Thoracic aorta (tissue), 2 donors: ENCODE measurements at regions not wholly inside any gene's neighbourhood (a gene's known extent, or its start where the extent isn't known, plus 50 kb on each side); places are given as distances from the start of the nearest gene placed in this dataset.

ENCODE experiments used
- ATAC-seq: fragments of 150-250 bp; one replicate; pipeline ENCODE4 v1.8.0; 2017; ENCODE audit warnings: low read depth; ENCODE audit not compliant: insufficient number of reproducible peaks, low FRiP score
- DNase-seq: peaks from one replicate; pipeline ENCODE4 v3.0.0-alpha.2; 2020; ENCODE audit warnings: low spot score
- H3K27ac ChIP-seq, 2 donors: fragments of 200-600 bp; sonication (generic); 1 replicate in 1 of 2; 2 replicates in 1 of 2; pipeline ENCODE4 v1.5.1; 2016; ENCODE audit warnings: mild to moderate bottlenecking in 2 of 2, moderate library complexity in 2 of 2
- H3K27me3 ChIP-seq: fragments of 200-600 bp; sonication (generic); replicated peaks from 2 replicates; pipeline ENCODE4 v1.6.0; 2016; ENCODE audit warnings: mild to moderate bottlenecking; ENCODE audit not compliant: insufficient read depth
- H3K36me3 ChIP-seq: fragments of 200-600 bp; sonication (generic); one replicate; pipeline ENCODE4 v1.5.1; 2016
- H3K4me1 ChIP-seq, 2 donors: fragments of 200-600 bp; sonication (generic); 1 replicate in 1 of 2; 2 replicates in 1 of 2; pipeline versions ENCODE4 v1.5.1 to v1.6.0; 2016; ENCODE audit warnings: low read depth in 2 of 2, mild to moderate bottlenecking in 1 of 2; ENCODE audit not compliant: control insufficient read depth in 1 of 2
- H3K4me3 ChIP-seq: fragments of 200-600 bp; sonication (generic); 2 replicates; pipeline ENCODE4 v1.5.1; 2016; ENCODE audit warnings: mild to moderate bottlenecking
- H3K9me3 ChIP-seq: fragments of 200-600 bp; sonication (generic); 2 replicates; pipeline ENCODE4 v1.5.1; 2016
- TF ChIP-seq, protein P1 (sequence below): fragments of 200-600 bp; sonication (generic); IDR thresholded peaks from one replicate; pipeline ENCODE4 v1.5.1; 2019; ENCODE audit warnings: antibody characterized with exemption

DNA sequence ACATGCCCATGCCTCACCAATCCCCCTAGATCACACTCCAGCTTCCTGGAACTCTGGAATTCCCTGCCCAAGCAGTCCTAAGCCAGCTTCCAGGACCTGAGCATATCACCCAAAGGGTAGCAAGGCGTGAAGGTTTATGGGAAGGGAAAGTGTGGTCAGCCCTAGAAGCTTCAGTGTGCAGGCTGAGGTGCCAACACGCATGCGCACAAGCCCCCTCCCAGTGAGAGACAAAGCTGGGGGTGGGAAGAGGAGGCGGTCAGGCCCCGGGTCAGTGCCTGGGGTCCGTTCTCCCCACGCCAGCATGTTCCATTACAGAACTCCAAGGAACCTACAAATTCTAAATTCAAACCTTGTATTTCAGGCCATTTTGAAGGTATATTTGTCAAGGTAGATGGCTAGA is 103.6 kb upstream of the C7orf33 start:
- ATAC-seq (no peak), DNase-seq (no peak)
- Histone ChIP-seq H3K9me3 (no peaks in the 10 kb centered on the region), H3K36me3 (no peaks in the 10 kb centered on the region), H3K4me3 (no peak overlapping the region), H3K27ac (no peak overlapping the region), H3K27me3 (no peaks in the 10 kb centered on the region), H3K4me1 (no peaks in the 10 kb centered on the region)
- TF ChIP-seq, protein P1, sequence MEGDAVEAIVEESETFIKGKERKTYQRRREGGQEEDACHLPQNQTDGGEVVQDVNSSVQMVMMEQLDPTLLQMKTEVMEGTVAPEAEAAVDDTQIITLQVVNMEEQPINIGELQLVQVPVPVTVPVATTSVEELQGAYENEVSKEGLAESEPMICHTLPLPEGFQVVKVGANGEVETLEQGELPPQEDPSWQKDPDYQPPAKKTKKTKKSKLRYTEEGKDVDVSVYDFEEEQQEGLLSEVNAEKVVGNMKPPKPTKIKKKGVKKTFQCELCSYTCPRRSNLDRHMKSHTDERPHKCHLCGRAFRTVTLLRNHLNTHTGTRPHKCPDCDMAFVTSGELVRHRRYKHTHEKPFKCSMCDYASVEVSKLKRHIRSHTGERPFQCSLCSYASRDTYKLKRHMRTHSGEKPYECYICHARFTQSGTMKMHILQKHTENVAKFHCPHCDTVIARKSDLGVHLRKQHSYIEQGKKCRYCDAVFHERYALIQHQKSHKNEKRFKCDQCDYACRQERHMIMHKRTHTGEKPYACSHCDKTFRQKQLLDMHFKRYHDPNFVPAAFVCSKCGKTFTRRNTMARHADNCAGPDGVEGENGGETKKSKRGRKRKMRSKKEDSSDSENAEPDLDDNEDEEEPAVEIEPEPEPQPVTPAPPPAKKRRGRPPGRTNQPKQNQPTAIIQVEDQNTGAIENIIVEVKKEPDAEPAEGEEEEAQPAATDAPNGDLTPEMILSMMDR: no peak

DNA sequence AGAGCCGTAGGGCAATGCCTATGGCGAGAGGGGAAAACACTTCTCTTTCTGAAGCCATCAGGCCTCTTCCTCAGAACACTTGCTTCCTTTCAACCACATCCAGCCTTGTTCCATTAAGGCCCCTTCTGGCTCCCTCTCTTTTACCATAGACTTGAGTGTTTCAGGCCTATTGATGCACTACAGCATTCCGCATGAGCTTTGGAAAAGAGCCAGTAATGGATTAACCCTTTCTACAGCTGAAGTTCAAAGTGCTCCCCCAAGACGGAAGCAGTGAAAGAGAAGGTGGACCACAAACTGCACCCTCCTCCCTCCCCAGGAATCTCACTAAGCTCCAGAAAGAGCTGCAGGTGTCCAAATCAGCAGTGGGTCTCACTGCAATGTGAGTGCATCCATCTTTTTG is 102.7 kb upstream of the C7orf33 start:
- no peaks in the 10 kb centered on the region for H3K36me3 ChIP-seq
- no peaks in the 10 kb centered on the region for H3K4me1 ChIP-seq
- H3K9me3 ChIP-seq: no peaks in the 10 kb centered on the region
- TF ChIP-seq, protein P1: no peak
- ATAC-seq (no peak), DNase-seq (no peak)
- no peak overlapping the region for H3K4me3 ChIP-seq
- no peak overlapping the region for H3K27ac ChIP-seq
- H3K27me3 ChIP-seq: no peaks in the 10 kb centered on the region

- no peak overlapping the region for H3K4me3 ChIP-seq
- no peak for DNase-seq
- no peaks in the 10 kb centered on the region for H3K4me1 ChIP-seq
- H3K9me3 ChIP-seq: no peaks in the 10 kb centered on the region
- no peak overlapping the region for H3K27ac ChIP-seq
- H3K27me3 ChIP-seq: no peaks in the 10 kb centered on the region
- no peaks in the 10 kb centered on the region for H3K36me3 ChIP-seq
- TF ChIP-seq, protein P1: no peak
- ATAC-seq: no peak
Measured at GRCh38 chr7:148489678-148490077, 100.9 kb upstream of the C7orf33 start.

- no peak for ATAC-seq
- Histone ChIP-seq H3K9me3 (no peaks in the 10 kb centered on the region), H3K36me3 (no peaks in the 10 kb centered on the region), H3K4me3 (no peak overlapping the region), H3K4me1 (no peaks in the 10 kb centered on the region), H3K27me3 (no peaks in the 10 kb centered on the region), H3K27ac (no peak overlapping the region)
- no peak for DNase-seq
- TF ChIP-seq, protein P1: no peak
Measured at GRCh38 chr7:148492157-148492860, 98.3 kb upstream of the C7orf33 start.

DNA sequence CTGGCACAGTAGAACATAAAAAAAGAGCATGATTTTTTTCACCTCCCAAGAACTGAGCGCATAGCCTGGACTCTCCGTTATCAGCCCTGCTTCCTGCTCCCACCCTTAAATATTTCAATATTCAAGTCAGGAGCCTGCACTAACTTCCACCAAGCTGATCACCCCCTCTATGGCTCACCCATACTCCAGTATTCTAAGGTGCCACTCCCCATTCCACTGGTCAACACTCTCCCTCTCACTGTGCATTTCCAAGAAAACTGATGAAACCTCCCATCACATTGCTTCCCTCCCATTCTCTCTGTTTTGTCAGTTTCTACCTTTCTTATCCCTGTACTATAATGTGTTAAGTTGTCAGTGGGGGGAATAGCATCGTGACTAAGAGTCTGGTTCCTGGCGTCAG is 95.0 kb upstream of the C7orf33 start:
- ATAC-seq (no peak), DNase-seq (no peak)
- H3K27ac ChIP-seq: no peak overlapping the region
- TF ChIP-seq, protein P1: no peak
- no peak overlapping the region for H3K4me3 ChIP-seq
- no peaks in the 10 kb centered on the region for H3K27me3 ChIP-seq
- no peaks in the 10 kb centered on the region for H3K36me3 ChIP-seq
- no peaks in the 10 kb centered on the region for H3K4me1 ChIP-seq
- H3K9me3 ChIP-seq: no peaks in the 10 kb centered on the region
